ENCODE measurements at regions not wholly inside any gene's neighbourhood (a gene's known extent, or its start where the extent isn't known, plus 50 kb on each side); places are given as distances from the start of the nearest gene placed in this dataset.

DNA sequence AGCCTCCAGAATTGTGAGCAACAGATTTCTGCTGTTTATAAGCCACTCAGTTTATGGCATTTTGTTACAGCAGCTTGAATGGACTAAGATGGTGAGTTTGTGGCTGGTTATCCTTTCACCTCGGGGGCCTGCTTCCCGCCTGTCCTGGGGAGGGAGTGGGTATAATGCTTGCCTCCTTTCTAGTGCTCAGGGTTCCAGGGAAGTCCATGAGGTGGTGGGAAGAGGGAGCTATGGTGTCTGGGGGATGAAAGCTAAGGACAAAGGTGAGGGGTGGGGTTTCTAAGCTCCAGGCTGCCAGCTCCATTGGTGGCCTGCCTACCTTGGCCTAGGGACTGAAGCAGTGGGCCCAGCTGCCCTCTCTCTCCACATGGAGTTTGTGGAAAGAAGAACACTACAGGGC, 50.2 kb upstream of the SDK2 start:
- no peak overlapping the region for H3K4me3 ChIP-seq
- no peaks in the 10 kb centered on the region for H3K4me1 ChIP-seq (ENCODE audit: control insufficient read depth in 5 of 5, insufficient read depth in 5 of 5, low read length in 5 of 5)
- WGBS, 2 donors = 66 to 96% methylated on average over 2 of the region's 2 CpGs
- H3K27me3 ChIP-seq (ENCODE audit: control insufficient read depth in 3 of 3, insufficient read depth in 3 of 3, low read length in 2 of 3) = peaks cover 0 to 3% (median 0%) of the 10 kb centered on the region in 3 donors
- ATAC-seq (ENCODE audit: insufficient read depth, low FRiP score) (no peak), DNase-seq (no peak)
- no peak overlapping the region for H3K9ac ChIP-seq (ENCODE audit: insufficient read depth in 1 of 2, low read length in 2 of 2)
- peaks cover 0 to 1% (median 0%) of the 10 kb centered on the region in 4 donors for H3K9me3 ChIP-seq (ENCODE audit: control insufficient read depth in 4 of 4, insufficient read depth in 3 of 4, low read length in 3 of 4)
- H3K27ac ChIP-seq (ENCODE audit: low read depth in 1 of 2, low read length in 1 of 2) = no peak overlapping the region
- TF ChIP-seq, protein P1, sequence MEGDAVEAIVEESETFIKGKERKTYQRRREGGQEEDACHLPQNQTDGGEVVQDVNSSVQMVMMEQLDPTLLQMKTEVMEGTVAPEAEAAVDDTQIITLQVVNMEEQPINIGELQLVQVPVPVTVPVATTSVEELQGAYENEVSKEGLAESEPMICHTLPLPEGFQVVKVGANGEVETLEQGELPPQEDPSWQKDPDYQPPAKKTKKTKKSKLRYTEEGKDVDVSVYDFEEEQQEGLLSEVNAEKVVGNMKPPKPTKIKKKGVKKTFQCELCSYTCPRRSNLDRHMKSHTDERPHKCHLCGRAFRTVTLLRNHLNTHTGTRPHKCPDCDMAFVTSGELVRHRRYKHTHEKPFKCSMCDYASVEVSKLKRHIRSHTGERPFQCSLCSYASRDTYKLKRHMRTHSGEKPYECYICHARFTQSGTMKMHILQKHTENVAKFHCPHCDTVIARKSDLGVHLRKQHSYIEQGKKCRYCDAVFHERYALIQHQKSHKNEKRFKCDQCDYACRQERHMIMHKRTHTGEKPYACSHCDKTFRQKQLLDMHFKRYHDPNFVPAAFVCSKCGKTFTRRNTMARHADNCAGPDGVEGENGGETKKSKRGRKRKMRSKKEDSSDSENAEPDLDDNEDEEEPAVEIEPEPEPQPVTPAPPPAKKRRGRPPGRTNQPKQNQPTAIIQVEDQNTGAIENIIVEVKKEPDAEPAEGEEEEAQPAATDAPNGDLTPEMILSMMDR (IDR thresholded peaks at IDR 0.05; ENCODE audit: control extremely low read depth, extremely low read depth) = no peak
- no peaks in the 10 kb centered on the region for H3K36me3 ChIP-seq (ENCODE audit: control insufficient read depth in 4 of 4, insufficient read depth in 4 of 4, low read length in 4 of 4)

DNA sequence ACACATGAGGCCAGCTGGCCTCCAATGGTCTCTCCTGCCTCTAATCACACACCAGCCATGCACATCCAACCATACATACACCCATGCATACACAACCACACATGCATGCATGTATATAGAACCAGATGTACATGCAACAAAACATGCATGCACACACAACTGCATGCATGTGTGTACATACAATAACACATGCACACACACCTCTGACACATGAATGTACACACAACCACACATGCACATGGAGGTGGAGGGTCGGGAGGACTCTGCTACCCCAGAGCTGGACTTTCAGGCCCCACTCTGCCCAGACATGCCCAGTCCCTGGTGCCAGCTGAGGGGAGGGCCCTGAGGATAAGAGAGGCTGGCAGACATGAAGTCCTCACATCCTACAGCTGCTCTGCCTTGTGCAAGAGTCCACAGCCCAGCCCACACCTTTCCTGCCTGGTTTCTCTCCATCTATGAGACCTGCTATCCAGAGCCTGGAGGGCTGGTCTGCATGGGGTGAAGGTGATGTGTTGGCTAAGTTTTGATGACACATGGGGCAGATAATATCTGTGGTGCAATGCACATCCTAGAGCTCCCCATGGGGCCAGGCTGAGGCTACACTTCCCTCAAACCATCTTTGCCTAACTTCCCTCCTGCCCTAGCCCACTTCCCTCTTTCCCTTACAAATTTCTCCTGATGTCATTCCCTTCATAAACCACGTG, 50.9 kb upstream of the SDK2 start:
- WGBS, 2 donors = 52 to 63% methylated on average over 2 of the region's 2 CpGs
- no peak overlapping the region for H3K9ac ChIP-seq (ENCODE audit: insufficient read depth in 1 of 2, low read length in 2 of 2)
- no peaks in the 10 kb centered on the region for H3K4me1 ChIP-seq (ENCODE audit: control insufficient read depth in 5 of 5, insufficient read depth in 5 of 5, low read length in 5 of 5)
- ATAC-seq (ENCODE audit: insufficient read depth, low FRiP score) = no peak
- H3K9me3 ChIP-seq (ENCODE audit: control insufficient read depth in 4 of 4, insufficient read depth in 3 of 4, low read length in 3 of 4) = peaks cover 0 to 1% (median 0%) of the 10 kb centered on the region in 4 donors
- H3K36me3 ChIP-seq (ENCODE audit: control insufficient read depth in 4 of 4, insufficient read depth in 4 of 4, low read length in 4 of 4) = no peaks in the 10 kb centered on the region
- DNase-seq = no peak
- H3K4me3 ChIP-seq = no peak overlapping the region
- H3K27me3 ChIP-seq (ENCODE audit: control insufficient read depth in 3 of 3, insufficient read depth in 3 of 3, low read length in 2 of 3) = peaks cover 0 to 3% (median 0%) of the 10 kb centered on the region in 3 donors
- H3K27ac ChIP-seq (ENCODE audit: low read depth in 1 of 2, low read length in 1 of 2) = no peak overlapping the region
- TF ChIP-seq, protein P1 (IDR thresholded peaks at IDR 0.05; ENCODE audit: control extremely low read depth, extremely low read depth) = no peak

DNA sequence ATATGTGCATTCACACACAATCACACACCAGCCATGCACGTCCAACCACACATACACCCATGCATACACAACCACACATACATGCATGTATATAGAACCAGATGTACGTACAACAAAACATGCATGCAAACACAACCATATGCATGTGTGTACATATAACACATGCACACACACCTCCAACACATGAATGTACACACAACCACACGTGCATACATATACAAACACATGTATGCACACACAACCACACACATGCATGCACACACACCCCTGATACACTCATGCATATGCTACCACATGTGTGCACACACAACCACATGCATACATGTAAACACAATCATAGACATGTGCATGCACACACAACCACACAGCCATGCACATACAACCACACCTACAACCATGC, 52.0 kb upstream of the SDK2 start:
- 93 to 97% methylated on average over 3 of the region's 3 CpGs for WGBS, 2 donors
- H3K36me3 ChIP-seq (ENCODE audit: control insufficient read depth in 4 of 4, insufficient read depth in 4 of 4, low read length in 4 of 4) = no peaks in the 10 kb centered on the region
- no peak overlapping the region for H3K9ac ChIP-seq (ENCODE audit: insufficient read depth in 1 of 2, low read length in 2 of 2)
- H3K27me3 ChIP-seq (ENCODE audit: control insufficient read depth in 3 of 3, insufficient read depth in 3 of 3, low read length in 2 of 3) = peaks cover 0 to 3% (median 0%) of the 10 kb centered on the region in 3 donors
- DNase-seq (no peak), ATAC-seq (ENCODE audit: insufficient read depth, low FRiP score) (no peak)
- H3K27ac ChIP-seq (ENCODE audit: low read depth in 1 of 2, low read length in 1 of 2) = no peak overlapping the region
- no peaks in the 10 kb centered on the region for H3K4me1 ChIP-seq (ENCODE audit: control insufficient read depth in 5 of 5, insufficient read depth in 5 of 5, low read length in 5 of 5)
- H3K9me3 ChIP-seq (ENCODE audit: control insufficient read depth in 4 of 4, insufficient read depth in 3 of 4, low read length in 3 of 4) = peaks cover 0 to 1% (median 0%) of the 10 kb centered on the region in 4 donors
- TF ChIP-seq, protein P1 (IDR thresholded peaks at IDR 0.05; ENCODE audit: control extremely low read depth, extremely low read depth) = no peak
- no peak overlapping the region for H3K4me3 ChIP-seq

All from lung (tissue), 11 donors.